ENCODE measurements at regions not wholly inside any gene's neighbourhood (a gene's known extent, or its start where the extent isn't known, plus 50 kb on each side); places are given as distances from the start of the nearest gene placed in this dataset.

DNA sequence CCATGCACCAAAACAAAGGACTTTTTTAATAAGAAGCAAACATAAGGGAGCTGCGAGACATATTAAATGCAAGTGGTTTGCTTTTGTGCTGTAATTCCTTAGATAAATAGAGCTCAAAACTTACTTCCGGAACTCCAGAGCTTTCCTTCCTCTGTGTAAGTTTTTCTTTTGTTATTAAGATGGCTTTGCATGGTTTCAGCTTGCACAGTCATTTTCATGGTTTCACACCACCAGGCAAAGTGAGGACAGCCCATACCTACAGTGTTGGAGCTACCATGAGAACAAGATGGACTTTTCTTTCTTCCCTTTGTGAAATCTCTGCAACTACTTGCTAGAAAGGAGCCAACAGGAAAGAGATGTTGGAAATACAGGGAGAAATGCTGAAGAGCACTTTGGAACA, 368.0 kb downstream of the SETD4 start:
- no peak for DNase-seq

DNA sequence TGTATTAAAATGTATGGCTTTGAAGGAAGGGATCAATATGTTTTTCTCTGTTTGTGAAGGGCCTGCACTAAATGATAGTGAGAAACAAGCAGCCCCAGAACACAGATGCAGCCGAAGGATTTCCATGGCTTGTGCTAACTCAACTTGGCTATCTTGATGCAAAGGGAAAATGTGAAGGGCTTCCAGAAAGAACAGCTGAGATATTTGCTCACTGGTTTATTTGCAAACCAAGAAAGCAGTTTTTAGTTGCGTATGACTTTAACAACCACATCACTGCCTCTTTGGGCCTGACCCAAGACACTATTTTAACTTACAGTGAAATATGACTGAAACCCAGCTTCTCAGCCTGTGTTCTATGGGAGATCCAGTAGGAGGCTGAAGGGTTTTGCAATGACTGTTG, 369.9 kb downstream of the SETD4 start:
- no peak for DNase-seq

DNA sequence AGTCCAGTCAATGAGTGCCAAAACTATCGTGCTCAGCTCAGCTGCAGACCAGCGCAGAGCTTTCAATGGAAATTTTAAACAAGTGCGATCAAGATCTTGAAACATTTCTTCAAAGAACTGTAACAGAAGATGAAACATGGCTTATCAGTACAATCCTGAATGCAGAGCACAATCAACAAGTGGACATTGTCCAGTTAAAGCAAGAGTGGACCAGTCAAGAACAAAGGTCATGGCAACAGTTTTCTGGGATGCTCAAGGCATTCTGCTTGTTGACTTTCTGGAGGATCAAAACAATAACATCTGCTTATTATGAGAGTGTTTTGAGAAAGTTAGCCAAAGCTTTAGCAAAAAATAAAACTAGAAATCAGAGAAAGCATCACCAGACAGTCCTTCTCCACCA, 374.2 kb downstream of the SETD4 start:
- no peak for DNase-seq

DNA sequence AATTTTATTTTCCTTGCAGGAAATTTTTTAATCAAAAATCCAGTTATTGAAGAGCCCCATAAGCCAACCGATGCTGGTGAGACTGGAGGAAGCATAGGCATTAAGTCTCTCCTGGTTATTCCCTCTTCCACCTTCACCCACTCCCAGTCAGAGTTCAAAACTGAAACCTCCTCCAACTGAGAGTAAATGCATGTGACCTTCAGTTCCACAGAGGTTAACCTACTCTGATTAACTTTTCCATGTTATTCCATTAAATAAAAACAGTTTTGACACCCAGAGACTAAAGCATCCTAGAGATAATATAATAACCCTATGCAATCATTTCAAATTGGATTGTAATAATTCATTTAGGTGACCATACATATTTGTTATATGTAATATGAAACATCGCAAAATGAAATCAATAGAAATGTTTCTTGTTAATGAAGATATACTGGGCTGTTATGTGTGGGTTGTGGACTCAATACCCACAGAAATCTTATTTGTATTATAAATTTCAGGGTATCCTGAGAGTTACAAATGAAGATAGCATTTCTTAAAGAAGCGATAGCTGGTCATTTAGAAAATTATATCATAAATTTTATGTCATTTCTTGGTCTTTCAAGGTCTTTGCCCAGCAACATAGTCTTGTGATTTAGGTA, 376.5 kb downstream of the SETD4 start:
- no peak for DNase-seq

DNA sequence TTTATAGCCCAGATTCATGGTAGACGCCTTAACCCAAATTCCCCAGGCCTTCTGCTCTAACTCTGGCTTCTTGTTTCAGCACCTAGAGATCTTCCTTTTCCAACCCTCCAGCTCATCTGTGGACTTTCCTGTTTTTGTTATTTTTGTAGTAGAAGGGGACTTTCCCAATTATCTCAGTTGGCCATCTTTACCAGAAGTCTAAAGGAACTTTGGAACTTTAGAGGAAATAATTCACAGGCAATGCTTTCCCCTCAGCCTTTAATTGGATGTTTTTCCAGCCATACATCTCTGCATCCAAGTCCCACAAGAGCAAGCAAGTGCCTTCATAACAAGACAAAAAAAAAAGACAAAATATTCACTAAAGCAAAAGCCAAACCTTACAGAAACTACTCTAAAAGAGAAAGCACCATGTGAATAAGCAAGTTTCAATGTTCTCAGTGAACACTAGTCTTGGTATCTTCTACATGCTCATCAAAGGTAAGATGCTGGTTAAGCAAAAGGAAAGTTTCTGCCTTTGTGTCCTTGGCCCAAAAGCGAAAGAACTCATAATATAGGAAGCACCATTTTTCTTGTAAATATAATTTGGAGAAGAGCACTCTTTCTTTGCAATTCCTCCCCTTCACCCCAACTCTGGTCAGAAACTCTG, 377.3 kb downstream of the SETD4 start:
- no peak for DNase-seq

DNA sequence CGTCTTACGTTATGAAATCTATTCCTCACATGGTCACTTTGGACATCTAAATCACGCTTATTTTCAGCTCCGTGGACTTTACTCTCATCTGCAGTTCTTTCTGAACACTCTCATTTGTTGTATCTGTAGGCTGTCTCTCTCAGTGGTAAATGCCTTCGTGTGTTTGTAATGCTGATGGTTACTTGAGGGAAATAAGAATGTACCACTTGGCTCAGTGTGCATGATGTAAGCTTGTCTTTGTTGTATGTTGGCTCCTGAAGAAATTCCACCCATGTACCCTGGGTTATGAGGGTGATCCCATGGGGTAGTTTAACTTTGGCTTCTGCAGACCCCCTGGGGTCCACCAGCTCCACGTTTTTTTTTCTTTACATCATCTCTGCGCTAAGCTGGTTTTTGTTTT, 378.4 kb downstream of the SETD4 start:
- DNase-seq = no peak

DNA sequence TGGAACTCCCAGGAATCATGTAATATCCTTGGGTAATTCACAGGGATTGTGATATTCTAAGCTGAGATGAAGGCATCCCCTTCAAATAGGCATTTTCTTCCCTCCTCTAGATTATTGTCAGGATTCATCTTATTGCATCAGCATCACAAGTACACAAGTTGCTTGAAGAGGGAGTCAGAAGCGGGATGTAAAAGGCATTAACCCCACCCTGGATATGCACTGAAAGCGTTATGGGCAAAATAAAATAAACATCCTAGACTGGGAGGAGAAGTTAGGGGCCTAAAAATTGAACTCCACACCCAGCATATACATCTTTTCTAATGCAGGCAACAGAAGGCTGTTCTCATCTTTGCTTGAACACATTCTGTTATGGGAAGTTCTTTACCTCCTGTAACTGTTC, 381.2 kb downstream of the SETD4 start:
- no peak for DNase-seq

DNA sequence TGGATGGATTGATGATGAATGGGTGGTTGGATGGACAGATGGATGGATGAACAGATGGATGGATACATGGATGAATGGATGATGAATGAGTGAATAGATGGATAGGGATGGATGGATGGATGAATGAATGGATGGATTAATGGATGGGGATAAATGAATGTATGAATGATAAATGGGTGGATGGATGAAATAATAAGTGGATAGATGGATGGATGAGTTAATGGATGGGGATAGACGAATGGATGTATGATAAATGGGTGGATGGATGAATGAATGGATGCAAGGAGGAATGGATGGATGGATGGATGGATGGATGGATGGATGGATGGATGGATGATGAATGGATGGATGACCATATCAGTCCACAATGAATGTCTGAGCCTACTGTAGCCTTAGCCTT, 381.9 kb downstream of the SETD4 start:
- DNase-seq = no peak

DNA sequence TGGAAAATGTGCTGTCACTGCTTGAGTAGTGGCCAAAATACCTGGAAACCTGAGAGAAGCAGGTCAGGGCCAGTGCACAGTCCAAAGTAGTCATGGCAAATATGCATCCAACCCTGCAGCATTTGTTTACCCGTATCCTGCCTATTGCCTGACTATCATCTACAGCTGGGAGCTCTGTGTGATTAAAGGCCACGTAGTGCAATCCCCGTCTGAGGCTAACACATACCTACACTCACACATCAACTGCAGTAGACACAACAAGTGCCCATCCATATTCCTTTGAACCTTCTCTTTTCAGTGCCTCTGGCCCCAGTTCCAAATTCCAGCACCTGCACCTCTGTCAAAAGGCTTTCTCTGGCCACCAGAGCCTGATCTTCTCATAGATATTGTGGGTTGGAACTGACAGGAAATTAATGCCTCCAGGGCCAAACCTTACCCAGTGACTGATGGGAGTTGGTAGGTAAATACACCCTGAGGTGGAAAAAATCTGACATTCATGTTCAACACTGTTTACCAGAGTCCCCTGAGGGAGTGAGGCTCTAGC, 383.0 kb downstream of the SETD4 start:
- no peak for DNase-seq

DNA sequence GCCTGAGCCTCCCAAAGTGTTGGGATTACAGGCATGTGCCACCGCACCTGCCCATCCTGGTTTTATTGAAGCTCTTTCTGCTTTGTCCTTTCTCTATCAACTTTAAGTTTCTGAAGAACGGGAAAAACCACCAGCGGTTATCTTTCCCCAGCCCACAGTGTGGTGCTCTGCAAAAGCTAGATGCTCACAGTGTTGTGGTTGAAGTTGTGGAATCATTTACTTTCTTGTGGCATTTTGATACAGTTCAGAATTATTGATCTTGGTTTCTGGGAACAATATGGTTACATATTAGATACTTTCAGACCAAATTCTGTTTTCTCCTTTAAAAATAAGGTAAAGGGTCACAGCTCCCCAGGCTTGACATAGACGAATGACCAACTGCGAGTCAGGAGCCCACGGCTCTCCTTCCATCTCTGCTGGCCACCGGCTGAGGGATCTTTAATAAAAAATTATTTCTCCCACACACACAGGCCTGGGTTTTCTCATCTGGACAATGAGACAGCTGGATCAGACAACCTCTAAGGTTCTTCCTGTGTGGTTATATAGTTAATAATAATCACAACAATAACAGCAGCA, 385.3 kb downstream of the SETD4 start:
- DNase-seq = no peak

DNA sequence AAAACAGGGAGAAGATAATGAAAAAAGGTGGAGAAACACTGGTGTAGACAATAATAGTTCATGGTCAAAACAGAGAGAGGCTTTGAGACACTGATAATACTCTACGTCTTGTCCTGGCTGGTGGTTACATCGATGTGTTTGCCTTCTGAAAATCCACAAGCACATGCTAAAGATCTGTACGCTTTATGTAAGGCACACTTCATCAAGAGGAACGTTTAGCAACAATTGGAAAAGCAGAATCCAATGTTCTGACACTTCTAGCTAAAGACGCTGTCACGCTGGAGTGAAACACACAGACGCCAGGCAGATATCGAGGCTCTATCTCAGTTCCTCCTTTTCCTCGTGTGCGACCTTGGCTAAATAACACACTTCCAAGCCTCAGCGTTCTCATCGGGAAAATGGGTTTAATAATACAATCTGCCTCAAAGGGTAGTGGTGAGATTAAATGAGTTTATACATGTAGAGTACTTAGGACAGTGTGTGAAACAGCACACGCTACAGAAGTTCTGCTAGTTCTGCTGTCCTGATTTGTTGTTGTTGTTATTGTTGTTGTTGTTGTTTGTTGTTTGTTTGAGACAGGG, 386.1 kb downstream of the SETD4 start:
- DNase-seq = no peak

DNA sequence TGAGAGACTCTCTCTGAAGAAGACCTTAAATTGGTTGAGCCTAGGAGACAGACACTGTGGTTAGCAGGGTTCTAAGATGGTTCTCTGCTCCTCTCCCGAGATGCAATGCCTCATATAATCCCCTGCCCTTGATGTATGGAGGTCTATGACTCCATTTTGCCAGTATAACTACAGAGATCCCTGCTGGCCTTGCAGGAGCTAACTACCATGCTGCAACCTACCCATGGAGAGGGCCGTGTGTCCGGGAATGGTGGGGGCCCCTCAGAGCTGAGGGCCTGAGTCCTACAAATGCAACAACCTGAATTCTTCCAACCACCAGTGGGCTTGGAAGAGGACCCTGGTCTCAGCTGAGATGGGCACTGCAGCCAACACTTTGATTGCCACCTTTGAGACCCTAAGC, 388.0 kb downstream of the SETD4 start:
- DNase-seq = no peak

DNA sequence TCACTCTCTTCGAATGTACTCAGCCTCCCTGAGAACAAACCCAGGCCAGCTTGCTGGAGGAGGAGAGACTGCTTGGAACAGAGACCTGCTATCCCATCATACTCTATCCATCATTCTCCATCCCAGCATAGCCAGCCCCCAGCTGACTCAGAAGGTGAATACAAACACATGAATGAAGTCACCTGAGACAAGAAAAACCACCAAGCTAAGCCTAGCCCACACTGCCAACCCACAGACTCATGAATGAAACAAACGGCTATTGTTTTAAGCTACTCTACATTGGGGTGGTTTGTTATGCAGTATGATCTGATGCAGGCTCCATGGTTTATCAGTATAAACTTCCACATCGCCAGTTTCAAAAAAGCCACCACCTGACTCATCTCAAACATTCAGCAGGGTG, 395.6 kb downstream of the SETD4 start:
- no peak for DNase-seq

DNA sequence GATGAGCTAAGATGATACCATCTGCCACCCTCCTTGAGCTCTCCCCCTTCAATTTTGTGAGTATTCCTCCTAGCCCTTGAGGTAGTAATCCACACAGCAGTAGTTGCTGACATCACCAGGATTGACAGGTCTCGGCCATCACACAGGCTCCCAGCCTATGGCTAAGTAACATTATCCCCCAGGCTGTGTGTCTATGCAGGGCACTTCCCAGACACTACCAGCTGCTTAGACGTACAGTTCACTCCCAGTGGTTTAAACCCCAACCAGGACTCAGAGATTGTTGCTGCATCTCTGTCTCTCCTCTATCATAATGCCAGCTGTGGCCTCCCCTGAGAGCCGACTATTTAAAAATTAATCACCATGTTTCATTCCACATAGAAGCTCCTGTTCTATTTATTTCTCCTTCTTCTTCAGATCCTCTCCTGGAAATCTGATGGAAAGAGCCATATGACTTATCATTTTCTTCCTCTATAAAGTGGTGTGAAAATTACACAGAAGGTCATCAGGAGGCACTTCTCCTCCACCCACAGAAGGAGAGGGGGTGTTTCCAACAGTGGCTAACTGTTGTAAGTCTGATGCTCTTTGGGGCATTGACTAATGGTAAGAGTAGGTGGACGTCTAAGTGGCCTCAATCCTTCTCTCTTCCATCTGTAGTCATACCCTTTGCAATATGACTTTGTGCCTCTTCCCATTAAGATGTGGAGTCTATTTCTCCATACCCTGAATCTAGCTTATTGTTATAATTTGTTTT, 396.3 kb downstream of the SETD4 start:
- DNase-seq = no peak

DNA sequence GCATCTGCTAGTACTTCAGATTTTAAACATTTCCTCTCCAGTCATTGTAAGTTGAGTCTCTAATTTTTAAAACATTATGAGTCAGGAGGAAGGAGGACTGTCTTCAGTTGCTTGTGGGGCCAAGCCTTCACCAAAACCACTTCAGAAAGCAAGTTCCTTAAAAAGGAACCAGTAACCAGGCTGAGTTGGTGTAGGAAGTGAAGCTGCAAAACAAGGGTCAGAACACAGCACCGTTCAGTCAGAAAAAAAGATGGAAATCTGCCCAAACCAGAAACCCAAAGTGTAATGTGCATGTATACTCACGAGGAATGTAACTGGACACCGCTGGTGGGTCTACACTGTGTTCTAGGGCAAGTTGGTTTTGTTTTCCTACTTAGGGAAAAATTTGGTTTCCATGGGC, 402.1 kb downstream of the SETD4 start:
- DNase-seq = peak; percentile 7

DNA sequence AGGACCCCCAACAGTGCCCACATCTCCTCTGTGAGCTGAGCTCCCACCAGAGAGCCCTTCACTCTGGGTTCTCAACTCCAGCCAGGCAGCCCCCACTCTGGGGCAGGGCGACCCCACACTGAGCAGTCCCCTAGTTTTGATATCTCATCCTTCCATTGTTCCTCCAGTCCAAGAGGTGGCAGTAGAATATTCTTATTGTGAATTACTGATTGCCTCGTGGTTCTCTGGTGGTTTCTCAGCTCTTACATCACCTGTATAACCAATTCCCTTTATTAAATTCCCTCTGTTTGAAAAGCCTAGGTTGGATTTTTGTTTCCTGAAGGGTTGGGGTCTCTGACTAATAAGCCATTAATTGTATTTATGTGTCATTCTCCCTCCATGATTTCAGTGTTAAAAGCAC, 407.5 kb downstream of the SETD4 start:
- no peak for DNase-seq

DNA sequence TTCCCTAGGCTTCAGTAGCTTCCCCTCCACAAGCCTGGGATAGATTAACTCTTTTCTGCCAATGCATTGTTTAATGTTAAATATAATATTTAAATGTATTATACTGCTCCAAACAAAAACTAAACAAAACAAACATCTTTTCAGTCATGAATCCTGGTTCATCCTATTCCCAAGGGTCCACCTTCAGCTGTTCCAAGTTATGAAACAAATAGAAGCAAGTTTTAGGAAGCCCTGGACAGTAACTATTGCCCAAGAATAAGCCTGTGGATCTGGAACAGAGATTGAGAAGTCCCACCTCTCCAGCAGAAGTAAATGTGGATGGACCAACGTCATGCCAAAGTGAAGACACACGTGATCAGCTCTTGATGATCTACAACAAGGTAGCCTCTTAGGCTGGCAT, 408.1 kb downstream of the SETD4 start:
- DNase-seq = no peak

DNA sequence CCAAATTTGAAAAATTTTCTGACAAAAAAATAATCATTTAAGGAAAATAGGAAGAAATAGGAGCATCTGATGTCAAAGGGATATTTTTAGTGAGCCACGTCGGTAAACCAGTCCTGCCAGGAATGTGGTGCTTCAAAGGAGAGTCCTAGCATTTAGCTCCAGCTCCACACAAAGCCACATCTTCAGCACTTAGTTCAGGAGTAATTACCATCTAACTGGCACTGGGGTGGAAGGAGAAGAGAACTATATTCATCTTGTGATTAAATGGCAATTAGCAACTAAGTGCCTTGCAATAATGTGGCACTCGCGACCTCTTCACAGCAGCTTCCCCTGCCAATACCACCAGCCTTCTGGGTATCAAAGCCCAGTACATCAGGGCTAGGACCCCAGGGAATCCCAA, 409.1 kb downstream of the SETD4 start:
- DNase-seq = no peak

DNA sequence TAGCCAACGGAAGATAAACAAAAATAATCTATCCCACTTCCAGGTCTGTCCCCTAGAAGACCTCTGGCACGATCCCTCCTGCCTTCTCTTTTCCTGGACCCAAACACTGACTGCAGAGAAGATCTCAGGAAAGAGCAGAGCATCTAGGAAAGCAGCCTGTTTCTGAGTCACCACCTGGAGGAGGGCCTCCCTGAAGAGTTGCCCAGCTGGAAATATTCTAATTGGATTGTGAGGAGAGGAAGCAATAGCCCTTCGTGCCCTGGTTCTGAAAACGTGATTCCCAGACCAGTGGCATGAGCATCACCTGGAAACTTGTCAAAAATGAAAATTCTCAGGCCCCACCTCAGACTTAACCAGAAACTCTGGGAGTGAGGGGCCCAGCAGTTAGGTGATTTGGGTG, 411.1 kb downstream of the SETD4 start:
- no peak for DNase-seq

DNA sequence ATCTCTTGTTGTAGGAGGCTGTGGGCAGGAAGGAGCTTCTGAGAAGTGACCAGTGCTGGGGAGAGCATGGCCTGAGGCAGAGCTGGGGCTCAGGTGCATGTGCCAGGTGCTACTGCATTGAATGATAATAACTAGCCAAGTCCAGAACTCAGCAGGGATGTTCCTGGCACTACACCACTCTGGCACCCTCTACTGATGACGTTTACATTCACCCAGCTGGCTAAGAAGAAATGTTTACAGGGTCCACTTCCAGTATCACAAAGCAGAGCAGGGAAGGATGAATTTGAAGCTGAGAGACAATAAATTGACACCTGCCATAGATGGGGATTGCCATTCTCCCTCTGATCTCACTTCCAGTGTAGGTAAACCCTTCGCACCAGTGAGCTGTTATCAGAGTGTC, 411.8 kb downstream of the SETD4 start:
- no peak for DNase-seq

DNA sequence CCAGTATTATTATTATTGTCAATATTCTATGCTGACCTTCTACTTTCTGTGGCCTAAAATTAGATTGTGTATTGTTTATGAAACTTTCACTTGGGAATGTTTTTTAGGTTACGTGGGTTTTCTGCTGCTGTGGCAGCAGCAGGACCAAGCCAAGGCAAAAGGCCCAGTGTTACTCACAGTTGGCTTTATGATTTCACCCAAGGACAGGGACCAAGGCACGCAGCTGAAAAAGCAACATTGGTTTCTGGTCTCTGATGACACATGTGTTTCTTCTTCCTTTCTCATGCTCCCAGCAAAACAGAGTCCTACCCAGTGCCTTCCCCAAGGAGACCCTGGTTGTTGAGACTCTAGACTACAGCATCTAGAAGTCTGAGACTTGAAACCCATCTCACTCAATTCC, 413.7 kb downstream of the SETD4 start:
- DNase-seq = no peak

DNA sequence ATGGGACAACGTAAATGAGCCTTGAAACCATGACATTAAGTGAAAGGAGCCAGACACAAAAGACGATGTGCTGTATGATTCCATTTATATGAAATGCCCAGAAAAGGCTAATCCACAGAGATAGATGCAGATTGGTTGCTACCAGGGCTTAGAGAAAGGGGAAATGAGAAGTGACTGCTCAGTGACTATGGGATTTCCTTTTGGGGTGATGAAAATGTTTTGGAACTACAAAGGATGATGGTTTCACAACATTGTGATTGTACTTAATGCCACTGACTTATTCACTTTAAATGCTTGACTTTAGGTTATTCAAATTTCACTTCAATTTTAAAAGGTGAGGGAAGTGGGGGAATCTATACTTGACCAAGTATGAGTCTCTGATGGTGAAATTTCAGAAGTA, 414.3 kb downstream of the SETD4 start:
- DNase-seq = no peak

DNA sequence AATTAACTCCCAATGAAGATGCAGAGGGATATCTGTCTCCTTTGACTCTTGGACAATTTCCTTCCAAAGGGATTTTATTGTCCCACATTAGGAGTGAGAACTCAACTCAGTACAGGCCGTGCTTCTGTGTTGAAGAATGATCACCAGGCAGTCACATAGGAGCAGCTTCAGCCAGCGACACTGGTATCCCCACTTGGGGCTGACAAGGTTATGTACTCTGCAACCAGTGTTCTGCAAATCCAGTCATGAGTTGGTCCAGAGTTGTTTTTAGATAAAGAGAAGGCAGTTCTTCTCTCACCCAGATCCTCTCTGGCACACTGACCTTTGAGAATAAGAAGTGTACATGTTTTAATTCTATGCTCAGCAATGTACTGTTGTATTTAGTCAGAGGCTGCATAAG, 415.8 kb downstream of the SETD4 start:
- no peak for DNase-seq
